ENCODE measurements at regions not wholly inside any gene's neighbourhood (a gene's known extent, or its start where the extent isn't known, plus 50 kb on each side); places are given as distances from the start of the nearest gene placed in this dataset.

DNA sequence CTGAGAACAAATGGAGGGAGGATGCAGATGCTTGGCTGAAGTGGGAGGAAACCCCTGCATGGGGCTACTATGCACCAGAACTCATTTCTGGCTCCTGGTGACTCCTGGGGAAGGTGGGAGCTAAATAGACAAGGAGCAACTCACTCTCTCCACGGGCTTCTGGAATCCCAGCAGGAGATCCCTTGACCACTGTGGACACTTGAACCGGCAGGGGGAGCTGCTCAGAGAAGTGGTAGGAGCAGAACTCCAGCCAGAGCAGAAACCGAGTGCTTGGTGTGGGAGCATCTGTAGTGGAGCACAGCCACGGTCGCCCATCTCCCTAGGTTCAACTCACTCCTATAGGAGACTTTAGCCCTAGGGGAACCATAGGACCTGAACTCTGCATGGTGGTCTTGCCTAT, 205.6 kb upstream of the GJB5 start:
- TF ChIP-seq, protein P1, sequence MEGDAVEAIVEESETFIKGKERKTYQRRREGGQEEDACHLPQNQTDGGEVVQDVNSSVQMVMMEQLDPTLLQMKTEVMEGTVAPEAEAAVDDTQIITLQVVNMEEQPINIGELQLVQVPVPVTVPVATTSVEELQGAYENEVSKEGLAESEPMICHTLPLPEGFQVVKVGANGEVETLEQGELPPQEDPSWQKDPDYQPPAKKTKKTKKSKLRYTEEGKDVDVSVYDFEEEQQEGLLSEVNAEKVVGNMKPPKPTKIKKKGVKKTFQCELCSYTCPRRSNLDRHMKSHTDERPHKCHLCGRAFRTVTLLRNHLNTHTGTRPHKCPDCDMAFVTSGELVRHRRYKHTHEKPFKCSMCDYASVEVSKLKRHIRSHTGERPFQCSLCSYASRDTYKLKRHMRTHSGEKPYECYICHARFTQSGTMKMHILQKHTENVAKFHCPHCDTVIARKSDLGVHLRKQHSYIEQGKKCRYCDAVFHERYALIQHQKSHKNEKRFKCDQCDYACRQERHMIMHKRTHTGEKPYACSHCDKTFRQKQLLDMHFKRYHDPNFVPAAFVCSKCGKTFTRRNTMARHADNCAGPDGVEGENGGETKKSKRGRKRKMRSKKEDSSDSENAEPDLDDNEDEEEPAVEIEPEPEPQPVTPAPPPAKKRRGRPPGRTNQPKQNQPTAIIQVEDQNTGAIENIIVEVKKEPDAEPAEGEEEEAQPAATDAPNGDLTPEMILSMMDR (conservative IDR thresholded peaks at IDR 0.05): peak; percentile 67
- no peak for TF ChIP-seq ZFX (IDR thresholded peaks at IDR 0.05)
